ENCODE measurements at regions not wholly inside any gene's neighbourhood (a gene's known extent, or its start where the extent isn't known, plus 50 kb on each side); places are given as distances from the start of the nearest gene placed in this dataset.

- Histone ChIP-seq H3K36me3 (ENCODE audit: low read depth, missing control alignments) (no peaks in the 10 kb centered on the region), H3K4me1 (no peaks in the 10 kb centered on the region), H3K27ac (no peak overlapping the region), H3K27me3 (no peaks in the 10 kb centered on the region), H3K4me3 (no peak overlapping the region), H3K9me3 (no peaks in the 10 kb centered on the region)
- DNase-seq = no peak
- no peak for TF ChIP-seq POLR2A (IDR thresholded peaks at IDR 0.05)
- intact Hi-C loops (cut with DNase I; ENCODE audit: low total_unique reads) = no loop called here
These were observed 123.5 kb upstream of the LAMA2 start for GRCh38 chr6:128759447-128759846.

GRCh38 chr6:128757961-128758360 lies 125.0 kb upstream of the LAMA2 start:
- Histone ChIP-seq H3K9me3 (no peaks in the 10 kb centered on the region), H3K4me3 (no peak overlapping the region), H3K27ac (no peak overlapping the region), H3K27me3 (no peaks in the 10 kb centered on the region), H3K36me3 (ENCODE audit: low read depth, missing control alignments) (no peaks in the 10 kb centered on the region), H3K4me1 (no peaks in the 10 kb centered on the region)
- intact Hi-C loops (cut with DNase I; ENCODE audit: low total_unique reads) = no loop called here
- TF ChIP-seq CTCF (IDR thresholded peaks at IDR 0.05) (no peak), POLR2A (IDR thresholded peaks at IDR 0.05) (no peak)
- DNase-seq = no peak

- Histone ChIP-seq H3K36me3 (ENCODE audit: low read depth, missing control alignments) (no peaks in the 10 kb centered on the region), H3K9me3 (no peaks in the 10 kb centered on the region), H3K4me3 (no peak overlapping the region), H3K27me3 (no peaks in the 10 kb centered on the region), H3K27ac (no peak overlapping the region), H3K4me1 (no peaks in the 10 kb centered on the region)
- TF ChIP-seq POLR2A (IDR thresholded peaks at IDR 0.05) = no peak
- intact Hi-C loops (cut with DNase I; ENCODE audit: low total_unique reads) = no loop called here
- 87 to 93% methylated on average over 5 of the region's 5 CpGs for WGBS, 2 donors
- DNase-seq = no peak
These were observed 128.2 kb upstream of the LAMA2 start for GRCh38 chr6:128754658-128755256.

GRCh38 chr6:128743974-128744765 lies 138.8 kb upstream of the LAMA2 start:
- no peak for DNase-seq
- 51 to 53% methylated on average over 5 of the region's 5 CpGs for WGBS, 2 donors
- Histone ChIP-seq H3K27me3 (no peaks in the 10 kb centered on the region), H3K27ac (no peak overlapping the region), H3K36me3 (ENCODE audit: low read depth, missing control alignments) (no peaks in the 10 kb centered on the region), H3K9me3 (no peaks in the 10 kb centered on the region), H3K4me3 (no peak overlapping the region), H3K4me1 (no peaks in the 10 kb centered on the region)
- no peak for TF ChIP-seq CTCF (IDR thresholded peaks at IDR 0.05)
- TF ChIP-seq POLR2A (IDR thresholded peaks at IDR 0.05) = no peak
- intact Hi-C loops (cut with DNase I; ENCODE audit: low total_unique reads) = no loop called here

GRCh38 chr6:128742900-128743299 lies 140.0 kb upstream of the LAMA2 start:
- intact Hi-C loops (cut with DNase I; ENCODE audit: low total_unique reads) = no loop called here
- Histone ChIP-seq H3K36me3 (ENCODE audit: low read depth, missing control alignments) (no peaks in the 10 kb centered on the region), H3K9me3 (no peaks in the 10 kb centered on the region), H3K4me3 (no peak overlapping the region), H3K27ac (no peak overlapping the region), H3K27me3 (no peaks in the 10 kb centered on the region), H3K4me1 (no peaks in the 10 kb centered on the region)
- DNase-seq = no peak
- WGBS, 2 donors = 86 to 93% methylated on average over 9 to 10 of the region's 10 CpGs
- TF ChIP-seq POLR2A (IDR thresholded peaks at IDR 0.05) (no peak), CTCF (IDR thresholded peaks at IDR 0.05) (no peak)

GRCh38 chr6:128740951-128741350 lies 142.0 kb upstream of the LAMA2 start:
- Histone ChIP-seq H3K27me3 (no peaks in the 10 kb centered on the region), H3K27ac (no peak overlapping the region), H3K4me3 (no peak overlapping the region), H3K36me3 (ENCODE audit: low read depth, missing control alignments) (no peaks in the 10 kb centered on the region), H3K9me3 (no peaks in the 10 kb centered on the region), H3K4me1 (no peaks in the 10 kb centered on the region)
- TF ChIP-seq POLR2A (IDR thresholded peaks at IDR 0.05) = no peak
- WGBS, 2 donors = 64 to 86% methylated on average over 1 of the region's 1 CpG
- intact Hi-C loops (cut with DNase I; ENCODE audit: low total_unique reads) = no loop called here
- no peak for DNase-seq
